GM20000 (cell line): ENCODE measurements at regions not wholly inside any gene's neighbourhood (a gene's known extent, or its start where the extent isn't known, plus 50 kb on each side); places are given as distances from the start of the nearest gene placed in this dataset.

Source experiments
- DNase-seq: peaks from one replicate; pipeline ENCODE4 v3.0.0; 2012; ENCODE audit warnings: low spot score
- CTCF ChIP-seq: IDR thresholded peaks from 2 replicates; pipeline ENCODE4 v1.5.1; 2012; ENCODE audit warnings: mild to moderate bottlenecking, control low read depth; ENCODE audit errors: extremely low read depth, missing control alignments

- no peak for TF ChIP-seq CTCF
- DNase-seq, result no peak
These were observed 206.7 kb upstream of the C1orf174 start for GRCh38 chr1:4106731-4107130.

GRCh38 chr1:4107291-4107690 lies 207.2 kb upstream of the C1orf174 start:
- TF ChIP-seq CTCF, result no peak

GRCh38 chr1:4108331-4108730 lies 208.3 kb upstream of the C1orf174 start:
- TF ChIP-seq CTCF, result no peak
- no peak for DNase-seq

More at GRCh38 chr1:4107291-4107690, 207.2 kb upstream of the C1orf174 start:
- DNase-seq, result no peak

- no peak for TF ChIP-seq CTCF
- DNase-seq, result no peak
These were observed 208.9 kb upstream of the C1orf174 start for GRCh38 chr1:4108758-4109627.

GRCh38 chr1:4109628-4109940 lies 209.5 kb upstream of the C1orf174 start:
- no peak for TF ChIP-seq CTCF
- DNase-seq, result no peak

- no peak for TF ChIP-seq CTCF
- no peak for DNase-seq
These were observed 210.8 kb upstream of the C1orf174 start for GRCh38 chr1:4110888-4111287.

GRCh38 chr1:4113897-4114296 lies 213.8 kb upstream of the C1orf174 start:
- DNase-seq, result no peak

More at GRCh38 chr1:4113897-4114296, 213.8 kb upstream of the C1orf174 start:
- TF ChIP-seq CTCF, result no peak
